ENCODE measurements at regions not wholly inside any gene's neighbourhood (a gene's known extent, or its start where the extent isn't known, plus 50 kb on each side); places are given as distances from the start of the nearest gene placed in this dataset.
A peak's percentile ranks its signal among the peaks of the same experiment; 100 is the strongest.

- no peak for DNase-seq (ENCODE audit: low read depth in 2 of 2, low spot score in 1 of 2)
These were observed 565.0 kb downstream of the BCOR start for GRCh38 chrX:39532761-39533160.

GRCh38 chrX:39534949-39535348 is 562.8 kb downstream of the BCOR start:
- no peak for DNase-seq (ENCODE audit: low read depth in 2 of 2, low spot score in 1 of 2)

GRCh38 chrX:39536211-39536610 is 561.5 kb downstream of the BCOR start:
- no peak for DNase-seq (ENCODE audit: low read depth in 2 of 2, low spot score in 1 of 2)

DNA sequence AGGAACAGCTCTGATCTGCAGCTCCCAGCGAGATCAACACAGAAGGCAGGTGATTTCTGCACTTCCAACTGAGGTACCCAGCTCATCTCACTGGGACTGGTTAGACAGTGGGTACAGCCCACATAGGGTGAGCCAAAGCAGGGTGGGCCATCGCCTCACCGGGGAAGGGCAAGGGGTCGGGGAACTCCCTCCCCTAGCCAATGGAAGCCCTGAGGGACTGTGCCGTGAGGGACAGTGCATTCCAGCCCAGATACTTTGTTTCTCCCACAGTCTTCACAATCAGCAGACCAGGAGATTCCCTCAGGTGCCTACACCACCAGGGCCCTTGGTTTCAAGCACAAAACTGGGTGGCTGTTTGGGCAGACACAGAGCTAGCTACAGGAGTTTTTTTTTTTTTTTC is 555.9 kb downstream of the BCOR start:
- no peak for DNase-seq (ENCODE audit: low read depth in 2 of 2, low spot score in 1 of 2)

GRCh38 chrX:39542316-39542715 is 555.4 kb downstream of the BCOR start:
- DNase-seq (ENCODE audit: low read depth in 2 of 2, low spot score in 1 of 2) = no peak

DNA sequence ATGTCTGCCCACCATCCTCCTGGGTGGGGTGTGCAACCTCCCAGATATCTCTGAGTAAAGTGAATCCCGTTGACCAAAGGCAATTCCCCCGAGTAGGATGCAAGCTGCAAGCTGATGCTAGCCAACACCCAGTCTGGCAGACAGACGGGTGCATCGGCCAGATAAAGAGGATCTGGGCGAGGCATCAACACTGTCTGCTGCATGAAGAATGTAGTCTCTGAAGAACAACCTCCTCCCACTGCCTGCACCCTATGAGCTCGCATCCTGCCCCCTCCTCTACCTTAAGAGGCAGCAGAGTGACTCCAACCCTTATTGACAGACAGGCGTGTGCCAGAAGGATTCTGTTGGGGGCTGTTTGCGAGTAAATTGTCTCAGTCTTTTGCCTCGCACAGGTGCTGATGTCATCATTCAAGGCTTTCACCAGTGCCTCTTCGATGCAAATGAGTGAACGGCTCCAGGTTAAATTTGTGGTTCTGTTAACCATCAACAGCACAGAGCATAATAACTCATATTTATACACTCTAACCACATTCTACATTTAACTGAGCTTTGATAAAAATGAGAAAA is 546.9 kb downstream of the BCOR start:
- no peak for DNase-seq (ENCODE audit: low read depth in 2 of 2, low spot score in 1 of 2)

DNA sequence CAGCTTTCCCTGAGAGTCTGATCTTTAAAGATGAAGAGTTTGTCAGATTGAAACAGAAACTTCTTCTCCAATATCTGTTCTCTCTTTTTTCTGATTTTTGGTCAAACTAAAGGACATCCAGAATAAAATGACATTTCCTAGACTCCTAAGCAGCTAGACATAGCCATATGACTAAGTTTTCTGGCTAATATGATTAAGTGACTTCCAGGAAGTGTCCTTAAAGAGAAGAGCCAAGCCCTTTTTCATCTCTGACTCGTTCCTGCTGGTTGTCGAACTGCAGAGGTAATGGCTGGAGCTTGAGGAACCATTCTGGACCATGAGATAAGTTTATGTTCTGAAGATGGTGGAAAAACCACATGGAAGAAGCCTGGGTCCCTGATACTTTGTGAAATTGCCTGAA is 546.0 kb downstream of the BCOR start:
- no peak for DNase-seq (ENCODE audit: low read depth in 2 of 2, low spot score in 1 of 2)

GRCh38 chrX:39555431-39555830 is 542.3 kb downstream of the BCOR start:
- no peak for DNase-seq (ENCODE audit: low read depth in 2 of 2, low spot score in 1 of 2)

- DNase-seq (ENCODE audit: low read depth in 2 of 2, low spot score in 1 of 2) = no peak
These were observed 541.7 kb downstream of the BCOR start for GRCh38 chrX:39556056-39556455.

- DNase-seq (ENCODE audit: low read depth in 2 of 2, low spot score in 1 of 2) = no peak
These were observed 538.5 kb downstream of the BCOR start for GRCh38 chrX:39559229-39559628.

- DNase-seq (ENCODE audit: low read depth in 2 of 2, low spot score in 1 of 2) = no peak
These were observed 537.5 kb downstream of the BCOR start for GRCh38 chrX:39560271-39560670.

DNA sequence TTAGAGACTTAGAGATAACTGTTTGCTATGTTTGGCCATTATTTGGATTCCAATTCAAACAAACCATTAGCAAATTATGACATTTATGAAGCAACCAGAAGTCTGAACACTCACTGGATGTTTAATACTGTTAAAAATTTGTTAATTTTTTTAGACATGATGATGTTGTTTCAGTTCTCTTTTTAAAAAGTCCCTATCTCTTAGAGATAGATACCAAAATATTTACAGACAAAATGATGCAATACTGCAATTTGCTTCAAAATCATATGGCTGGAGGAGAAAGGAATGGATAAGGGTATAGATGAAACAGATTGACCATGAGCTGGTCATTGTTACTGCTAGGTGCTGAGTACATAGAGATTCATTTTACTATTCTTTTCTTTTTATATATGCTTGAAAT is 534.6 kb downstream of the BCOR start:
- no peak for DNase-seq (ENCODE audit: low read depth in 2 of 2, low spot score in 1 of 2)

- DNase-seq (ENCODE audit: low read depth in 2 of 2, low spot score in 1 of 2) = no peak
These were observed 533.0 kb downstream of the BCOR start for GRCh38 chrX:39564751-39565150.

GRCh38 chrX:39574178-39574577 is 523.6 kb downstream of the BCOR start:
- no peak for DNase-seq (ENCODE audit: low read depth in 2 of 2, low spot score in 1 of 2)

GRCh38 chrX:39576041-39576872 is 521.5 kb downstream of the BCOR start:
- DNase-seq (ENCODE audit: low read depth in 2 of 2, low spot score in 1 of 2) = no peak

GRCh38 chrX:39577206-39577984 is 520.4 kb downstream of the BCOR start:
- DNase-seq (ENCODE audit: low read depth in 2 of 2, low spot score in 1 of 2) = no peak

DNA sequence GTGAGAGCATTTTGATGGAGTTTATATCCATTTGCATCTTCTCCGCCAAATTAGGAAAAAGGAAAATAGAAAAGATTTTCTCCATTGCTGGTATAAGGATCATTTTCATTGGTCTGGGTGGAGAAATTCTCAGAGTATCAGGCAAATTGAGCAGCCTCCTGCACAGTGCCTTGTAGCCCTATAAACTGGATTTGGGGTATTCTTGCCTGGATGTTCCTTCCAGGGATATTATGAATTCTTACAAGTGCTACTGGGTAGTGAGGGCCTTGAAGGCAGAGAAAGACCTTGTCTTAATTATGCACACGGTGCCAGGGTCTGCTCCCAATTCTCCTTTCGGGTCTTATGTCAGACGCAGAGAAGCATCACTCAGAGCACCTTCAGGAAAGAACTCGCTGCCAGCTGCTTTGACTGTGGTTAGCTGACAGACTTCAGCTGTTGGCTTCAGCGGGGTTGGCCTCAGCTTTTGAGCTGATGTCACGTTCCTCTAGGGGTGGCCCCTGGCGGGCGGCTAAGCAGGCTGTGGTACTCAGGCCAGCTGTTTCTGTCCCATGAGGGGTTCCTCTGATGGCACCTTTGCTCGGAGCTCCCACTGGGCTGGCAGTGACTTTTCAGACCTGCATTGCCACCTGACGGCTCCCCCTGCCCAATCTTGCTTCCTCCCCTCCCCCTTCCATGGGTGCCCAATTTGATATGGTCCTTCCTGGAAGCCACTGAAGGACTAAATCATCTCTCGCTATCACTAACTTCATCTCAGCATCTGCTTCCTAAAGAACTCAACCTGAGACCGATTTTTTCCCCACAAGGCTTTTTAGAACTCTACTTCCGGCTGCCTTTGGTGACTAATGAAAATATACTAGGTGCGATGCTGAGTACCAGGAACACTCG is 519.5 kb downstream of the BCOR start:
- DNase-seq (ENCODE audit: low read depth in 2 of 2, low spot score in 1 of 2) = peak in 1 of 2 donors; percentile 4

- DNase-seq (ENCODE audit: low read depth in 2 of 2, low spot score in 1 of 2) = no peak
These were observed 517.7 kb downstream of the BCOR start for GRCh38 chrX:39580043-39580442.

GRCh38 chrX:39581411-39581810 is 516.3 kb downstream of the BCOR start:
- no peak for DNase-seq (ENCODE audit: low read depth in 2 of 2, low spot score in 1 of 2)

DNA sequence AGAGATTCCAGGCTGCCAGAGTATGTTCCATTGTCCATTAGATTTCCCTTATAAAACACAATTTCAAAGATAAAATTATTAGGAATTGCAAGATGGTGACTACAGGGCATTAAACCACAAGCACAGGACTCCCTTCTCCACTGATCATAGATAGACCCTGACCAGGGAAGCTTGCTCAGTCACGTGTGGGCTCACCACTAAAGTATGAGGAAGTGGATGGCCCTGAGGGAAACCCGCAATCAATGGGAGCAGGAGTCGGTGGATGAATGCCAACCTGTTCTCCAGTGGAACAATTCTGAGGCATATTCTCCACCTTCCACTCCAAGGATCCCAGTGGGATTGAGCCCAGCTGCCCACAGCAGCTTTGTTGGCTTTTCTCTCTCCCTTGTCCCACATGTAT is 515.7 kb downstream of the BCOR start:
- DNase-seq (ENCODE audit: low read depth in 2 of 2, low spot score in 1 of 2) = no peak

DNA sequence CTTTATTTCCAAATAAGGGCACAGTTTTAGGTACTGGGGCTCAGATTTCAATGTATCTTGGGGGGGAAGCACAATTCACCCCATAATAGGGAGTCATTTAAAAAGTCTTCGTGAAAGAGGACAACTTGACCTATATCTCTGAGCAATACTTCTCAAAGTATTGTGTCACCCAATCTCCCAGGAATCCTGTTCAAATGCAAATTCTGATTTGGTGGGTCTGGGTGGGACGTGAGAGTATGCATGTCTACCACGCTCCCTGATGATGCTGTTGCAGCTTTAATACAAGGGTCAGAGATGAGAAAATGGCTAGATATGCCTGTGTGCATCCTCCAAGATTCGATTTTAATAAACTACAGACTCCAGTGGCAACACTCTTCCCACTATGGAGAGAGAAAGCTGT is 514.8 kb downstream of the BCOR start:
- DNase-seq (ENCODE audit: low read depth in 2 of 2, low spot score in 1 of 2) = no peak
